Endothelial cell of umbilical vein (primary cell): ENCODE measurements at regions not wholly inside any gene's neighbourhood (a gene's known extent, or its start where the extent isn't known, plus 50 kb on each side); places are given as distances from the start of the nearest gene placed in this dataset.
A peak's percentile ranks its signal among the peaks of the same experiment; 100 is the strongest.
"Not testable (repeated sequence)": the region's sequence is repeated elsewhere in the genome, so short reads cannot be mapped to it uniquely, and the experiment has no call there.

Source experiments
- BruUV-seq: library from RNA; stranded (reverse); fragments of 400-500 nt; replicated peaks from 2 replicates; lab custom pipeline; 2021; lab: Mats Ljungman, UMichigan
- CTCF ChIA-PET: fragments of 300-600, 350-600 bp; sonication (Branson Sonifier 250); formaldehyde crosslinking; loops from one replicate; lab custom pipeline; 2021; ENCODE audit warnings: antibody characterized with exemption, inconsistent platforms; lab: Charles Lee
- POLR2A ChIA-PET: fragments of 300-600, 350-600 bp; sonication (Branson Sonifier 250); formaldehyde crosslinking; loops from one replicate; lab custom pipeline; 2021; ENCODE audit warnings: antibody characterized with exemption, inconsistent platforms; lab: Charles Lee
- DNase-seq: peaks from one replicate; pipeline ENCODE4 v3.0.0-alpha.2; 2011; ENCODE audit warnings: low read depth, low spot score
- FAIRE-seq: peaks from 2 replicates; lab custom pipeline; 2011; peaks lifted over from hg19 to GRCh38; lab: Jason Lieb, UNC
- H2AFZ ChIP-seq: 2 replicates; pipeline ENCODE4 v1.6.0; 2012; ENCODE audit warnings: low read depth, low read length, control low read depth, inconsistent platforms
- H3K27ac ChIP-seq: 2 replicates; pipeline ENCODE4 v1.5.1; 2011; ENCODE audit warnings: low read depth, mild to moderate bottlenecking, control low read depth, low read length, moderate library complexity; ENCODE audit not compliant: insufficient read depth
- H3K27me3 ChIP-seq, 2 experiments: 2 replicates each; pipeline versions ENCODE4 v1.6.0 to v1.6.1; 2011; ENCODE audit warnings: low read length in 2 of 2, mixed read lengths in 1 of 2; ENCODE audit not compliant: control insufficient read depth in 2 of 2, insufficient read depth in 2 of 2
- H3K36me3 ChIP-seq, 2 experiments: 2 replicates in 1 of 2; 3 replicates in 1 of 2; pipeline ENCODE4 v1.5.1; 2011; ENCODE audit warnings: low read length in 2 of 2, mild to moderate bottlenecking in 1 of 2, moderate library complexity in 1 of 2; ENCODE audit not compliant: control insufficient read depth in 2 of 2, insufficient read depth in 2 of 2; ENCODE audit errors: extremely low read depth in 1 of 2
- H3K4me1 ChIP-seq: 3 replicates; pipeline ENCODE4 v1.5.1; 2011; ENCODE audit warnings: mild to moderate bottlenecking, low read length; ENCODE audit not compliant: control insufficient read depth, insufficient read depth; ENCODE audit errors: extremely low read depth
- H3K4me2 ChIP-seq: 2 replicates; pipeline ENCODE4 v1.6.1; 2011; ENCODE audit warnings: low read length, control low read depth, mixed read lengths; ENCODE audit not compliant: insufficient read depth
- H3K4me3 ChIP-seq, 3 experiments: fragments of 200-600 bp in 1 of 3; sonication (generic), shearing (Covaris generic) in 1 of 3; replicated peaks in 1 of 3; 2 replicates each; pipeline ENCODE4 v1.5.1; 2011 to 2016; ENCODE audit warnings: control low read depth in 3 of 3, low read length in 3 of 3, mild to moderate bottlenecking in 2 of 3, inconsistent platforms in 1 of 3, low read depth in 1 of 3, moderate library complexity in 1 of 3; ENCODE audit not compliant: insufficient read depth in 1 of 3
- H3K79me2 ChIP-seq: 2 replicates; pipeline ENCODE4 v1.6.0; 2012; ENCODE audit warnings: low read length, inconsistent platforms; ENCODE audit not compliant: control insufficient read depth, insufficient read depth
- H3K9ac ChIP-seq: replicated peaks from 2 replicates; pipeline ENCODE3; 2011; ENCODE audit warnings: low read length, control low read depth; ENCODE audit not compliant: insufficient read depth; ENCODE audit errors: extremely low read depth
- H3K9me1 ChIP-seq: replicated peaks from 3 replicates; pipeline ENCODE4 v1.6.0; 2011; ENCODE audit warnings: mild to moderate bottlenecking, low read length; ENCODE audit not compliant: control insufficient read depth, insufficient read depth; ENCODE audit errors: extremely low read depth
- H3K9me3 ChIP-seq: replicated peaks from 2 replicates; pipeline ENCODE4 v1.5.1; 2012; ENCODE audit warnings: low read length, inconsistent platforms; ENCODE audit not compliant: control insufficient read depth, insufficient read depth
- H4K20me1 ChIP-seq: replicated peaks from 2 replicates; pipeline ENCODE3; 2011; ENCODE audit warnings: mild to moderate bottlenecking, low read length; ENCODE audit not compliant: control insufficient read depth, insufficient read depth; ENCODE audit errors: extremely low read depth
- dilution Hi-C: fragments of 300-500 bp; cut with MboI; formaldehyde crosslinking; loops from one replicate; pipeline ENCODE4 v1.15.0; 2019; ENCODE audit warnings: low sequenced_read_pairs; ENCODE audit not compliant: extremely low pct_ligation_motif_present
- intact Hi-C: fragments of 100-400 bp; cut with micrococcal nuclease; formaldehyde crosslinking; loops from one replicate; pipeline ENCODE4 v1.10.0; 2022
- TF ChIP-seq, protein P1 (sequence below), 2 donors: IDR thresholded peaks; 1 replicate in 1 of 2; 2 replicates in 1 of 2; pipeline ENCODE4 v1.5.1; 2011; ENCODE audit warnings: low read length in 2 of 2, mild to moderate bottlenecking in 2 of 2, moderate library complexity in 2 of 2, control low read depth in 1 of 2, inconsistent platforms in 1 of 2, low read depth in 1 of 2; ENCODE audit not compliant: insufficient read depth in 1 of 2; ENCODE audit errors: extremely low read depth in 1 of 2

- H3K9ac ChIP-seq, H3K9me1 ChIP-seq, CTCF ChIA-PET, H3K4me1 ChIP-seq, H3K27ac ChIP-seq, H2AFZ ChIP-seq, intact Hi-C loops, H3K27me3 ChIP-seq, H3K36me3 ChIP-seq, BruUV-seq, H3K79me2 ChIP-seq, POLR2A ChIA-PET, H3K4me2 ChIP-seq, H4K20me1 ChIP-seq, H3K4me3 ChIP-seq, FAIRE-seq, dilution Hi-C loops, DNase-seq, H3K9me3 ChIP-seq: not testable (repeated sequence)
- TF ChIP-seq, protein P1, sequence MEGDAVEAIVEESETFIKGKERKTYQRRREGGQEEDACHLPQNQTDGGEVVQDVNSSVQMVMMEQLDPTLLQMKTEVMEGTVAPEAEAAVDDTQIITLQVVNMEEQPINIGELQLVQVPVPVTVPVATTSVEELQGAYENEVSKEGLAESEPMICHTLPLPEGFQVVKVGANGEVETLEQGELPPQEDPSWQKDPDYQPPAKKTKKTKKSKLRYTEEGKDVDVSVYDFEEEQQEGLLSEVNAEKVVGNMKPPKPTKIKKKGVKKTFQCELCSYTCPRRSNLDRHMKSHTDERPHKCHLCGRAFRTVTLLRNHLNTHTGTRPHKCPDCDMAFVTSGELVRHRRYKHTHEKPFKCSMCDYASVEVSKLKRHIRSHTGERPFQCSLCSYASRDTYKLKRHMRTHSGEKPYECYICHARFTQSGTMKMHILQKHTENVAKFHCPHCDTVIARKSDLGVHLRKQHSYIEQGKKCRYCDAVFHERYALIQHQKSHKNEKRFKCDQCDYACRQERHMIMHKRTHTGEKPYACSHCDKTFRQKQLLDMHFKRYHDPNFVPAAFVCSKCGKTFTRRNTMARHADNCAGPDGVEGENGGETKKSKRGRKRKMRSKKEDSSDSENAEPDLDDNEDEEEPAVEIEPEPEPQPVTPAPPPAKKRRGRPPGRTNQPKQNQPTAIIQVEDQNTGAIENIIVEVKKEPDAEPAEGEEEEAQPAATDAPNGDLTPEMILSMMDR (IDR thresholded peaks at IDR 0.05; ENCODE audit: extremely low read depth in 1 of 2, insufficient read depth in 1 of 2, low read depth in 1 of 2, low read length in 2 of 2) = peak; percentile 12 to 27
These were observed 1546.5 kb downstream of the RPIA start for GRCh38 chr2:90237923-90238361.

DNA sequence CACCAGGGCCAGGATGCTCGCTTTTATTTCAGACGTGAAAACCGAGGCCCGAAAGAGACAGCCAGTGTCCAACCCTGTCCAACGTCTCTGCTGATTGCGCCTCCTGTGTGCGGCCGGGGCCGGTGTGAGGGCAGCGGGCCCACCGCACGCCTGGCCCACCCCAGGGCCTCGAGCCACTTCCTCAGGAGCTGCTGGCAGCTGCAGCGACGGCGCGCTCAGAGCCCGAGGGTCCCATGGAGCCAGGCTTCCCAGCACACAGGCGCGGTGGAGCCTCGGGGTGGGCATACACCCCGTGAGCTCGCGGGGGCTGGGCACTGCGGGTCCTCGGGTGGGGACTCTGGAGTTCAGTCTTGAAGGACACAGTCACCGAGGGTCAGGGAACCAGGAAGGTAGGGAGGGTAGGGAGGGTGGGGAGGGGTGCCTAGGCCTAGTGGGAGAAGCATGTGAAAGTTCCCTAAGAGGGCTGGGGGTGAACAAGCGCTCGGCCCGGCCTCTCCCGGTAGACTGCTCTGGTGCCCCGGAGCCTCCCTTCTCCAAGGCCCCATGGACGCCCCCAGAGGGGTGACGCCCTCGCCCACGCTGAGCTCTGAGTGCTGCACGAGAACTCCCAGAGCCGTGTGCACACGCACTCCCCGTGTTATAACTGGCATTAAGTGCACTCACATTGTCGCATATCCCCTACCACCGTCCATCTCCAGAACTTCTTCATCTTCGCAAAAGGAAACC, 1547.2 kb downstream of the RPIA start:
- POLR2A ChIA-PET, H3K27me3 ChIP-seq, H2AFZ ChIP-seq, intact Hi-C loops, CTCF ChIA-PET, H3K9ac ChIP-seq, FAIRE-seq, DNase-seq, H3K4me2 ChIP-seq, BruUV-seq, H3K9me3 ChIP-seq, H3K36me3 ChIP-seq, H3K27ac ChIP-seq, H3K4me3 ChIP-seq, H3K4me1 ChIP-seq, H3K79me2 ChIP-seq, H4K20me1 ChIP-seq, H3K9me1 ChIP-seq, dilution Hi-C loops: not testable (repeated sequence)

GRCh38 chr2:90239769-90240168, 1548.3 kb downstream of the RPIA start:
- H3K27ac ChIP-seq, H3K4me3 ChIP-seq, POLR2A ChIA-PET, H3K27me3 ChIP-seq, BruUV-seq, H3K36me3 ChIP-seq, H3K9ac ChIP-seq, FAIRE-seq, H3K9me3 ChIP-seq, H3K79me2 ChIP-seq, H4K20me1 ChIP-seq, H3K9me1 ChIP-seq, H3K4me1 ChIP-seq, intact Hi-C loops, H2AFZ ChIP-seq, dilution Hi-C loops, CTCF ChIA-PET, H3K4me2 ChIP-seq, DNase-seq: not testable (repeated sequence)
